Epidermal melanocyte (primary cell): ENCODE measurements at regions not wholly inside any gene's neighbourhood (a gene's known extent, or its start where the extent isn't known, plus 50 kb on each side); places are given as distances from the start of the nearest gene placed in this dataset.
"Not testable (repeated sequence)": the region's sequence is repeated elsewhere in the genome, so short reads cannot be mapped to it uniquely, and the experiment has no call there.

Experiments used
- DNase-seq: peaks from one replicate; pipeline ENCODE4 v3.0.0; 2011; ENCODE audit warnings: low spot score; ENCODE audit not compliant: insufficient read length

DNA sequence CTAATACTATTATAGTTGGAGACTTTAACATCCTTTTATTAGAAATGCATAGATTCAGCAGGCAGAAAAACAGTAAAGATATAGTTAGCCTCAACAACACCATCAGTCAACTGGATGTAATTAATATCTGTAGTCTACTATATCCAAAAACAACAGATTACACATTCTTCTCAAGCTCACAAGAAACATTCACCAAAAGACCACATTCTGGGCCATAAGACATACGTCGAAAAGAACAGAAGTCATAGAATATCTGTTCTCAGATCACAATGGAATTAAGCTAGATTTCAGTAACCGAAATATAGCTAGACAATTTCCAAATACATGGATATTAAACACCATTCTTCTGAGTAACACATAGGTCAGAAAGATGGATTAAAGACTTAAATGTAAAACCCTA, 336.6 kb upstream of the RPS23 start:
- no peak for DNase-seq

DNA sequence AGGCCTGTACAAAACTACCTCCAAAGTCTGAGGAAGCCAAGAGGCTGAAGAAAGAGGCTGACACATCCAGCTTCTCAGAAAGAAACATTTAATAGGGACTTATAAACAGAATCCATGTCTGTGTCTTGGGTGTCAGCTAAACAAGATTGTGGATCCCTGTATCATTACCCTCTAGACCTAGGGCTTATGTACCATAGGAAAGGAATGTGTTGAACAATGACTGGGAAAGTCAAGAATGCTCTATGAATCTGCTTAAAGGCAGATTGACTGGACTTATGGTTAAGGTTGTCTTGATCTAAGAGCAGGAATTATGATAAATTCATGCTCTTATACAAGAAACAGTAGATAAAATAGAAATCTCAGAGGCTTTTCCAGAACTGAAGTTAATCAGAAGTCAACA, 335.7 kb upstream of the RPS23 start:
- DNase-seq, result no peak

DNA sequence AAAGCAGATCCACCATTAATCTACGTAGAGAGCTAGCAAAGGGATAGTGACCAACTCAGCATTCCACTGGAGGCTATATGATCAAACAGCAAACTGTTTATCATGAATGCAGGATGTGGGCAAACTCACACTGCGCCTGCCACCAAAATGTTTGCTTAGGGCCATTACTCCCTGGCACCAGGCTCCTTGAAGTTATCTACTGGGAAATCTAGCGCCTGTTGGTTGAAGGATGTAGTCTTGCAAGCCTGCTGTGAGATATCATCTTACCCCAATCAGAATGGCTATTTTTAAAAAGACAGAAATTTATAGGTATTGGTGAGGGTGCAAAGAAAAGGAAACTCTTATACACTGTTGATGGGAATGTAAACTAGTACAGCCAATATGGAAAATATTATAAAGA, 332.5 kb upstream of the RPS23 start:
- DNase-seq, result no peak

DNA sequence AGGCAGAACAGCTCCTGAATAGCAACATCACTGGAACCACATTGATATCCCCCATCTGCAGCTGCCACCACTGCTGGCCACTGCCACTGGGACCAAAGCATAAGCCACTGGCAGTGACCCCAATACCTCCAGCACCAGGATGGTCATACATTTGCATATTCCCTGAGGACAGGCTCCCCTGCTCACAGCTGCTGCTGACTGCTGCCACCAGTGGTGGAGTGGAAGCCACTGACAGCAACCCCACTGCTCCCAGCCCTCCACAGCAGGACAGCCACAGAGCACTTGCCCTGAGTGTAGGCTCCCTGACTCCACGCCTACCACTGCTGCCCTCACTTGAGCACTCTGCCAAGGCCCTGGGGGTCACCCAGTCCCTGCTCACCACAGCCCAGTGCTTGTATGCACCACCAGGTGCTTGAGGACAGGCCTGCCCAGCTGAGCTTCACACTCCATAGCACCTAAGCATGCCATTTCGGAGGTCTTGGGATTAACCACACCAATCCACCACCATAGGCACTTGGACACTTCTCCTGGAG, 327.4 kb upstream of the RPS23 start:
- no peak for DNase-seq

DNA sequence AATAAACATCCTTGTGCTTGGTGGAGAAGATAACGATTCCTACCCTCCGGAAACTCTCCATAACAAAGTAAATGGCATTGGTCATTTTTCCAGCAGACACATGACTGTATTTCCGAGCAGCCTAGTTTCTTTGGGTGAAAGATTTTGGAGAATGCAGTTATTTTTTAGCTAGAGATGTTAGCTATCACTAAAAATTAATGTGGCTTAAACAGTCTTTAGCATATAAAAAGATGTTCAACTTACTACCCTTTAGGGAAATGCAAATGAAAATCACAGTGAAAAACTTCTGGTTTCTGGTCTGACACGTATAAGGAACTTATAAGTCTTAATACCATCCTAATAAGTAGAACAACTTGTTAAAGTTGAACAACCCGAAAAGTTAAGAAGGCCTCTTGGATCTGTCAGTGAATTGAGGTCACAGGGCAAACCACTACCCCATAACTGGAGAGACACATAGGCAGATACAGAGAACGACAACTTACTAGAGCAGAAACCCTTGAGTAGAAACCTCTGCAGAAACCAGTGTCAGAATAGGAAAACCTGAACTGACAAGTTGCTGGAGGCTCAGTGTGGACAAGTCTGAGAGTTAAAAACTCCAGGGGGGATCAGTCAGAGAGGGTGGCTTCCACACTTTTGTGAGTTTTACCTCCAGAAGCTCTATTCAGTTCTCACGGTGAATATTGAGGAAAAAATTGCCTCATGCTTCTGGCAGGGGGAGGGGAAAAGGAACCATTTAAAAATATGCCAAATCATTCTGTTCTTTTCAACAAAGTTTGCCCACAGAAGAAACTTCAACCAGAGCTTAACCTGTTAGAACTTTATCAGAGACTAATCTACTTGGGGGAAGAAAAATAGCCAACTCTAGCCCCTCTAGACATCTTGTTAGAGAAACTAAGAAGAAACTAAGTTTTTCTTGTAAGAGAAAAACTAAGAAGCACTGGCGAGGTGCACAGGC, 325.2 kb upstream of the RPS23 start:
- no peak for DNase-seq

DNA sequence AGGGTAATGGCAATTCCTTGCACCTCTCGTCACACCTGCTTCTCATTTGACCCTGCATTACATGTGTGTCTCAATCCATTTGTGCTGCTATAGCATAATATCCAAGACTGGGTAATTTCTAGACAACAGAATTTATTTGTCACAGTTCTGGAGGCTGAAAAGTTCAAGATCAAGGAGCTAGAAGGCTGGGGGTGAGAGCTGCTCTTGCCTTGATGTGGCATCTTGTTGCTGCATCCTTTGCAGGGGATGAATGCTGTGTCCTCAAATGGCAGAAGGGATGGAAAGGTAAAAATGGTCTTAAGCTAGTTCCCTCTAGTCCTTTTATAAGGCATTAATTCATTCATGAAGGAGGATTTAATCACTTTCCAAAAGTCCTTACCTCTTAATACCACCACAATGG, 323.7 kb upstream of the RPS23 start:
- DNase-seq, result no peak

DNA sequence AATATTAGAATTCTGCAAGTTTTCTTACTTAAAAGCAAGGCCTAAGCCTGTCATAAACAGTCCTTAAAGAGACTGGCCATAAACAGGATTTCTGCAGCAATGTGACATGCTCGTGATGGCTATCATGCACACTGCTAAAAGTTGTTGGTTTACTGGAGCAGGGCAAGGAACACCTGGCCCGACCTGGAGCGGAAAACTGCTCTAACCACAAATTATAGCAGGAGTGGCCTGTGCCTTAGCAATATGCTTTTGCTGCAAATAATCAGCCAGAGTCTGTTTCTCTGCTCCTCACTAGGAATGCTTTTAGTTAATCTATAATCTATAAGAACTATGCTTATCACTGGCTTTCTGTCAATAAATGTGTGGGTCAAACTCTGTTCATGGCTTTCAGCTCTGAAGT, 322.9 kb upstream of the RPS23 start:
- DNase-seq, result no peak

DNA sequence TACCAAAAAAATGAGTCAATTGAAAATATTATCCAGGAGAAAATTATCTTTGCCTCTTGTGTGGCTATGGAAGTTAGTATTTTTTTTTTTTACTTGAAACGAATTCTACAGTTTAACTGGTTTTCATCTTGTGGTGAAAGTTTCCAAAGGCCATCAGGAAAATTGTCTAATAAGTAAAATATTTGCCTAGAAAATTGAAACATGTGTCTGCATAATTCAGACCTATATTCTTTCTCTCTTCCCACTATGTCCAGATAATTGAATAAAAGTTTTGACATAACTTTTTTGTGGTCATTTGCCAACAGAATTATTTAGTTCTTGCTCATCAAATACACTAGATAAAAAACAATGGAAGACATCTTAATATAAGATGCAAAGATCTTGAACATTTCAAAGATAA, 321.5 kb upstream of the RPS23 start:
- no peak for DNase-seq

DNA sequence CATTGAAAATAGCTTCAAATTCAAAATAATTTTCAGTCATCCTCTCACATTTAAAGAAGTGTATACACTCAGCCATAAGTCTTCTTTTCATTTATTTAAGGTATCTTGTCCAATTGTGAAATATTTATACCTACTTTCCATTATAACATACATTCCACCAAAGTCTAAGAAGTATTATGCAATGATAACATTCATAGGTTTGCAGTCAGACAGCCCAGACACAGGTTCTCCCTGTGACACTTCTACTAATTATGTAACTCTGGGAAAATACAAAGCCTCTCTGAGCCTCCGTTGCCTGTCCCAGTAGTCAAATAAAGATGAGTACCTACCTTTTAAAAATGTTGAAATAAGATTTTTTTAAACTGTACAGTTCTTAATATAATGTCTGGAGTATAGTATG, 320.9 kb upstream of the RPS23 start:
- DNase-seq, result no peak

DNA sequence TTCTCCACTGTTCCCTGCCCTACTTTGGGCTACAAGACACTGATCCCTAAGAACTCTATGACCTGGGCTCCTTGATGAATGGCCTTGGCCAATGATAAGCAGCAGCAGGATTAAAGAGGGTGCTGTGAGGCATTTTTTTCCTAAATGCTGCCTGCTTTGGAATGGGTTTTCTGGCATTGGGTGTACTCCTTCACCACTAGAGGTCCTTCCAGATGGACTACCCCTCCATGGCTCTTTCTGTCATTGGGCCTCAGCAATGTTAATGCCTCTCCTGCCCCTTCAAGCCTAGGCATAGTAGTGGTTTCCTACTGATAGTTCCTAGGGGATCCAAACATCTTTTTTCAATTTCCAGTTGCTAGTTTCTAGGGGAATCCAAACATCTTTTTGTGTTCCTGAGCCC, 319.3 kb upstream of the RPS23 start:
- DNase-seq, result no peak

DNA sequence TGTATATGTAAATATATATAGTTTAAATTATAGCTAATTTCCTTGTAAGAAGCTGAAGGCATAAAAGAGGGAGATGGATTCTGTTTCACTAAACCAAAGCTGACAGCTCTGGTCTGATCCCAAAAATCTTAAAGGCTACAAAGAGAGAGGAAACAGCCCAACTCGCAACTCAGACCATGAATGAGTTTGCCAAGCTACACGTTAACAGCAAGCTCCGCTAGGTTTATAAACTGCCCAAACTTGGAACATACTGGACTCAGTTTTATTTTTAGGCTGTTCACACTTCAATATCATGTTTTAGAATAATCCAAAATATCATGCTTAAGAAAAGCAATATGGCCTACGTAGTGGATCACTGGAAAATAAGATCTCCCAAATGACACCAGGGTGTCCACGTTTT, 318.3 kb upstream of the RPS23 start:
- no peak for DNase-seq

DNA sequence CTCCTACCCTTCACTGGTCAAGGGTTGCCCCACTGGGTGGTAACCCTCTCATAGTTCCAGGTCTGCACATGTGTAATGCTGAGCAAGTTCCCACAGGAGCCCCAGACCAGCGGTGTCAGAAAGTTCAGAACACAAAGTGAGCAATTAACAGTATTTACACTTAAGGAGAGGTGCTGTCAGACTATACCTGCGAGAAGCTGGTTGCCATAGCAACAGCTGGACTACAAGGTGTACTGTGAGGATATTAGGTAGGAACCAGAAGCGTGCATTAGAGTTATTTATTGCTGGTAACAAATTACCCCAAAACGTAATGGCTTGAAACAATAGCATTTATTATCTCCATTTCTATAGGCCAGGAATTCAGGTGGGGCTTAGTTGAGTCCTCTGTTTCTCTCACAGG, 317.0 kb upstream of the RPS23 start:
- no peak for DNase-seq

DNA sequence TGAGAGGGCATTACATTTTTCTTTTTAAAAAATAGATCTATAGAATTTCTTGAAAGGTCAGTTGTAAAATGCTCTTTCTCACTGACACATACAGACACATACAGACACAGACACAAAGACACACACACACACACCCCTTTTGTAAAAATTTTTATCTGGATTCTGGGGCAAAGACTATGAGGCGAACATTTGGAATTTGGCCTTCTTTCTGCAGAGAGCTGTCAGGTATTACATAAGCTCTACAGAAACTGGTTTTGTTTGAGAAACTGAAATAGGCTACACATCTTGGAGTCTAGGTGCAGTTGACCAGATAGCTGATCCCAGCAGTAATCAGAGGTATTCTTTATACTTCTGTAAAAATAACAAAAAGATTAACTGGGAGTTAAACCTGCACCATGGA, 315.9 kb upstream of the RPS23 start:
- DNase-seq, result no peak

DNA sequence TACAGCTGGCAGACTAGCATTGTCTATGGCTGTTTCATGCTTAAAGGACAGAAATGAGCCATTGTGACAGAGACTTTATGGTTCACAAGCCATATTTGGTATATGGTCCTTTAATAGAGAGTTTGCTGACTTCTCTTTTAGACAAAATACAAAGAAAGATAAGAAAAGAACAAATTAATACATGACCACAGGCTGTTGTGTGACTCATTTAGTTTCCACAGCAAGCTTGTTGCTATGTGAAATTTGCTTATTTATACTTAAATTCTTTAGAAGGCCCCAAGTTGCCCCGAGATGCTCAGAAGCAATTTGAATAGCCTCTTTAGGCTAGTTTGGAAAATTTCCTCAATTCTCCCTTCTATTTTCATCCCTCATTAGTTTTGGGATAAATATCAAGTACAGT, 315.3 kb upstream of the RPS23 start:
- no peak for DNase-seq

DNA sequence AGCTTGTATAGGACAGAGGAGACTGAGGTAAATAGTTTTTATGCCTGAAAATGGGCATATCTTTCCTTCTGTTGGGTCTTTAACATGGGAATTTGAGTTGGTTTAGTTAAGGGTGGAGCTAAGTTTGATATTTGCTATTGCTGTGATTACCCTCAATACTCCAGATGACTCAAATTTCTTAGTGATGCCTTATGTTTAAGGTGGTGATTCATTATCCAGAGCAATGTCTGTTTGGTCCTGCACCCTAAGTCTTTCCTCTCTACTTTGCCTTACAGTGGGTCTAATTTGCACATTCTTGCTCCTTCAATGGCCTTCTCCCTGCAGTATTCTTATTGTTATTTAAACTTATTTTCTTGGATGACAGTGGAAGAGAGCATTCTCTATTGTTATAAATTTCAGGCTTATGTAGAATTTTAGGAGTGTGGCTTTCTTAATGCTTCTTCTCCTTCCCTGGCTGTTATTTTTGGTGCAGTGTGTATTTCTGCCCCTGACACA, 312.9 kb upstream of the RPS23 start:
- no peak for DNase-seq

DNA sequence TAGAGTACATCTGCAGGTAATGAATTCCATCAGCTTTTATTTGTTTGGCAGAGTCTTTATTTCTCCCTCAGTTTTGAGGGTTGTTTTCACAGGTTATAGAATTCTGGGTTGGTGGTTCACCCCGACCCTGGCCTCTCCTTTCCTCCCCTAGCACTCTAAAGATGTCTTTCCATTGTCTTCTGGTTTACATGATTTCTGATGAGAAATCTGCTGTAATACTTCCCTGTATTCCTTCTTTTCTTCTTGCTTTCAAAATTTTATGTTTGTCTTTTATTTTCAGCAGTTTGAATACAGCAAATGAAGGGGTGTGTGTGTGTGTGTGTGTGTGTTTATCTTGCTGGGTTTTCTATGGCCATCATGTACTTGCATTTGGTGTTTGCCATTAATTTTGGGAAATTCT, 312.0 kb upstream of the RPS23 start:
- no peak for DNase-seq

DNA sequence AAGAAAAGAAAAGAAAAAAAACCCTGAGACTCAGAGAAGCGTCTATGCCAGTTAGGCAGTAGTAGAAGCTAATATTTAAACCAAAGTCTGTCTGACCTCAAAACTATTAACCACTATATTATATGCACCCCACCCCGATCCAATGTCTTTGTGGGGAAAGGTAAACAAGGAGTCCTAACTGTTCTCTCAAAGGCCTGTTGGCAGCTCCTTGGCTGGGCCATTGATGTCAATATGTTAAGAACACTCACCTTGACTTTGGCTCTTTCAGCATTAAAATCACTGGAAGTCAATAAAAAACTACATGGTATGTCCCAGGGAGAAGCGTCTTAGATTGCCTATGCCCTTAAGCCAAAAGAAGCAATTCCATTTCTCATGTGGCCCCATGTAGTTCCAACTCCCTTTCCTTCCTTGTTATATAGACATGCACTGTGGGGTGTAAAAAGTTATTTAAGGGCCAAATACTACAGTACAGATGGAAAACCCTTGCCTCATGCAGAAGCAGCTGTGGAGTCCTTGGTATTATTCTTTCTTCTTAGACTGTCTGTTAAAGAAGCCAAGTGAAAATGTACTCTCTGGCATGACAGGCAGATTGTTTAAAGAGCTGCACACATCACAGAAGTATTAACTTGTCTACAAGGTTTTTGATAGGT, 308.6 kb upstream of the RPS23 start:
- DNase-seq, result no peak

DNA sequence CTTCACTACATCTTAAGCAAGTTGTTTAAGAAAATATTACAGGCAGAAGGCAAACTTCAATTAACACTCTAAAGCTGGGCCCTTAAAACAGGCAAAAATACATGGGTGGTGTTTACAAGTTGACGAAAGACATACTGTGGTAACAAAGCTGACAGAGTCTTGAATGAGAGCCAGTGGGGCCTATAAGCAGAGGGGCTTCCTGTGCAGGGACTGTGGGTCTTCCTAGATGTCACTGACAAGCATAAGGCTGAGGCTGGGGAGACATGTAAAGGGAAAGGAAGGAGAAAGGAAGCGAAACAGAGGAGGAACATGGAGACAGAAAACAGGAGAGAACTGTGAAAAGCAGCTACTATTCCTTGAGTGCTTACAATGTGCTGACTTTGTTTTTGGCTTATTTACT, 308.0 kb upstream of the RPS23 start:
- no peak for DNase-seq

DNA sequence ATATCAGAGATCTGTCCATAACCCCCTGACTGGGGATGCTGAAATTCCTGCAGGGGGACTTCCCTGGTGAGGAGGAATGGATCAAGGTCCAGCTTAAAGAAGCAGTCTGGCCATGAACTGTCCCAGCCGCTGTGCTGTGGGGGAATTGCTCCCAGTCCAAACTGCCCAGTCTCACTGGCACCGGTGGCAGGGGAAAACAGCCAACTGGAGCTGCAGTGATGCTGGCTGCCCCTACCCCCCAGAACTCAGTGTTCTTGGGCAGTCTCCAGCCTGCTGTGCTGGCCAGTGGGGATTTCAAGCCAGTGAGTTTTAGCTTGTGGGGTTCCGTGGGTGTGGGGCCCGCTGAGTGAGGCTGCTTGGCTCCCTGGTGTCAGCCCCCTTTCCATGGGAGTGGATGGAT, 306.5 kb upstream of the RPS23 start:
- no peak for DNase-seq

DNA sequence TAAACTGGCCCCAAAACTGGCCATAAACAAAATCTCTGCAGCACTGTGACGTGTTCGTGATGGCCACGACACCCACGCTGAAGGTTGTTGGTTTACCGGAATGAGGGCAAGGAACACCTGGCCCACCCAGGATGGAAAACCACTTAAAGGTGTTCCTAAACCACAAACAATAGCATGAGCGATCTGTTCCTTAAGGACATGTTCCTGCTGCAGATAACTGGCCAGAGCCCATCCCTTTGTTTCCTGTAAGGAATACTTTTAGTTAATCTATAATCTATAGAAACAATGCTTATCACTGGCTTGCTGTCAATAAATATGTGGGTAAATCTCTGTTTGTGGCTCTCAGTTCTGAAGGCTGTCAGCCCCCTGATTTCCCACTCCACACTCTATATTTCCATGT, 305.2 kb upstream of the RPS23 start:
- not testable (repeated sequence) for DNase-seq

DNA sequence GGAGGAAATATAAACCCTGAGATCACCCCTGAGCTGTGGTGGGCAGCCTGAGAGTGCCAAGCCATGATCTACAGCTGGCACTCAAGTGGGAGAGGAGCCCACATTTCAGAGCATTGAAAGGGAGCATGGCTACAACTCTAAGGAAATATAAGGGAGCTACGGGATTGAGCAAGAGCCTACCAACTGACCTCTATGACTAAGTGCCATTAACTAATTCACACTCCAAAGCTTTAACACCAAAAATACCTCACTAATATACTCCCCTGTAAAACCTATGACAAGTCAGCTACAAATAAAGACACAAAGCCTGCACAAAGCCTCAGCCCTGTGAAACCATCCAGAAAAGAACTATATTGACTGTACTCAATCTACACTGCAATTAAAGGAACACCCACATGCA, 286.8 kb upstream of the RPS23 start:
- no peak for DNase-seq

DNA sequence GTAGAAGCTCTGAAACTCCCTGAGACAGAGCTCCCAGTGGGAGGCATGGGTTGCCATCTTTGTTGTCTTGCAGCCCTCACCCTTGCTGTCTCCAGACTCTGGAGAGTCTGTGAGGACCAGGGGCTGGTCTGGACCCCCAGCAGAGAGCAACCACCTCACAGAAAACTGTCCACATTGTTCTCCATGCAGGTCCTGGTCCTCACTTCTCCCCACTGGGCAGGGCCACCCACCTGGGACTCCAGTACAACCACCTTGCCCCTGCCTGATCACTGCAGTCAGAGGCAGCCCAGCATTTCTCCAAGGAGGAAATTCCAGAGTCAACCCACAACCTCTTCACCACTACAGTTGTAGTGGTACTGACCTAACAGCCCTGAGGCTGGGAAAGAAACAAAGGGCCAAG, 285.6 kb upstream of the RPS23 start:
- no peak for DNase-seq
